Keratinocyte (primary cell): ENCODE measurements at regions not wholly inside any gene's neighbourhood (a gene's known extent, or its start where the extent isn't known, plus 50 kb on each side); places are given as distances from the start of the nearest gene placed in this dataset.

Experiments
- CTCF ChIP-seq, 3 experiments: IDR thresholded peaks in 1 of 3; conservative IDR thresholded peaks in 1 of 3; optimal IDR thresholded peaks in 1 of 3; 2 replicates in 2 of 3; 3 replicates in 1 of 3; pipeline versions ENCODE3 to v1.5.1; 2011; ENCODE audit warnings: low read length in 3 of 3, mild to moderate bottlenecking in 3 of 3, moderate library complexity in 2 of 3, control low read depth in 1 of 3, inconsistent platforms in 1 of 3; ENCODE audit not compliant: insufficient read depth in 2 of 3; ENCODE audit errors: extremely low read depth in 1 of 3
- EZH2 ChIP-seq: IDR thresholded peaks from one replicate; pipeline ENCODE4 v1.6.1; 2012; ENCODE audit warnings: inconsistent platforms, mild to moderate bottlenecking, low read length, moderate library complexity

- TF ChIP-seq CTCF (optimal IDR thresholded peaks at IDR 0.05 in 1 of 3, IDR thresholded peaks at IDR 0.05 in 1 of 3, conservative IDR thresholded peaks at IDR 0.05 in 1 of 3; ENCODE audit: extremely low read depth in 1 of 3, insufficient read depth in 2 of 3, low read length in 3 of 3) (no peak), EZH2 (no peak)
Measured at GRCh38 chr4:143046454-143046853, 138.3 kb upstream of the USP38 start.
